ENCODE measurements at regions not wholly inside any gene's neighbourhood (a gene's known extent, or its start where the extent isn't known, plus 50 kb on each side); places are given as distances from the start of the nearest gene placed in this dataset.

DNA sequence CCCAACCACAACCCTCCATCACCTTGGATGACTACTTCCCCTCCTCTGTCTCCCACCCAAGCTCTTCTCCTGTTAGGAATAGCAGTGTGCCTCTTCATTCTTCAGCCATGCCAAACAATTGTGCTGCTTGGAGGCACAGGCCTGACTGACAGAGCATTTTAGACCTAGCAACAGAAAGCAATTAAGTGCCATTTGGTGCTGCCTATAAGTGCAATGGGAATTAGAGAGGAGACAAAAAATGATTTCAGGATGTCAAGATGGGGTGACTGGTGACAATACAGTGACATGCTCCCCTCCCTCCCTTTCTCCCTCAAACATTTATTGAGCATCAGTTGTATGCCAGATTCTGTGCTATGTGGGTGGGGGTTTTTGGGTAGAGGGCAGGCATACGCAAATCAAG lies 322.6 kb upstream of the MOCS1 start (continued):
- TF ChIP-seq MAFF (IDR thresholded peaks at IDR 0.05; ENCODE audit: low read depth, low read length): no peak
- TF ChIP-seq TBX2 (CRISPR knock-in tag; IDR thresholded peaks at IDR 0.05; ENCODE audit: borderline replicate concordance): no peak
- TF ChIP-seq, protein P1, sequence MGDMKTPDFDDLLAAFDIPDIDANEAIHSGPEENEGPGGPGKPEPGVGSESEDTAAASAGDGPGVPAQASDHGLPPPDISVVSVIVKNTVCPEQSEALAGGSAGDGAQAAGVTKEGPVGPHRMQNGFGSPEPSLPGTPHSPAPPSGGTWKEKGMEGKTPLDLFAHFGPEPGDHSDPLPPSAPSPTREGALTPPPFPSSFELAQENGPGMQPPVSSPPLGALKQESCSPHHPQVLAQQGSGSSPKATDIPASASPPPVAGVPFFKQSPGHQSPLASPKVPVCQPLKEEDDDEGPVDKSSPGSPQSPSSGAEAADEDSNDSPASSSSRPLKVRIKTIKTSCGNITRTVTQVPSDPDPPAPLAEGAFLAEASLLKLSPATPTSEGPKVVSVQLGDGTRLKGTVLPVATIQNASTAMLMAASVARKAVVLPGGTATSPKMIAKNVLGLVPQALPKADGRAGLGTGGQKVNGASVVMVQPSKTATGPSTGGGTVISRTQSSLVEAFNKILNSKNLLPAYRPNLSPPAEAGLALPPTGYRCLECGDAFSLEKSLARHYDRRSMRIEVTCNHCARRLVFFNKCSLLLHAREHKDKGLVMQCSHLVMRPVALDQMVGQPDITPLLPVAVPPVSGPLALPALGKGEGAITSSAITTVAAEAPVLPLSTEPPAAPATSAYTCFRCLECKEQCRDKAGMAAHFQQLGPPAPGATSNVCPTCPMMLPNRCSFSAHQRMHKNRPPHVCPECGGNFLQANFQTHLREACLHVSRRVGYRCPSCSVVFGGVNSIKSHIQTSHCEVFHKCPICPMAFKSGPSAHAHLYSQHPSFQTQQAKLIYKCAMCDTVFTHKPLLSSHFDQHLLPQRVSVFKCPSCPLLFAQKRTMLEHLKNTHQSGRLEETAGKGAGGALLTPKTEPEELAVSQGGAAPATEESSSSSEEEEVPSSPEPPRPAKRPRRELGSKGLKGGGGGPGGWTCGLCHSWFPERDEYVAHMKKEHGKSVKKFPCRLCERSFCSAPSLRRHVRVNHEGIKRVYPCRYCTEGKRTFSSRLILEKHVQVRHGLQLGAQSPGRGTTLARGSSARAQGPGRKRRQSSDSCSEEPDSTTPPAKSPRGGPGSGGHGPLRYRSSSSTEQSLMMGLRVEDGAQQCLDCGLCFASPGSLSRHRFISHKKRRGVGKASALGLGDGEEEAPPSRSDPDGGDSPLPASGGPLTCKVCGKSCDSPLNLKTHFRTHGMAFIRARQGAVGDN (CRISPR knock-in tag; IDR thresholded peaks at IDR 0.05): no peak
- TF ChIP-seq GABPA (IDR thresholded peaks at IDR 0.05; ENCODE audit: low read depth, low read length): no peak
- no peak for TF ChIP-seq GABPA (CRISPR knock-in tag; IDR thresholded peaks at IDR 0.05; ENCODE audit: low read depth)
- TF ChIP-seq, protein P2, sequence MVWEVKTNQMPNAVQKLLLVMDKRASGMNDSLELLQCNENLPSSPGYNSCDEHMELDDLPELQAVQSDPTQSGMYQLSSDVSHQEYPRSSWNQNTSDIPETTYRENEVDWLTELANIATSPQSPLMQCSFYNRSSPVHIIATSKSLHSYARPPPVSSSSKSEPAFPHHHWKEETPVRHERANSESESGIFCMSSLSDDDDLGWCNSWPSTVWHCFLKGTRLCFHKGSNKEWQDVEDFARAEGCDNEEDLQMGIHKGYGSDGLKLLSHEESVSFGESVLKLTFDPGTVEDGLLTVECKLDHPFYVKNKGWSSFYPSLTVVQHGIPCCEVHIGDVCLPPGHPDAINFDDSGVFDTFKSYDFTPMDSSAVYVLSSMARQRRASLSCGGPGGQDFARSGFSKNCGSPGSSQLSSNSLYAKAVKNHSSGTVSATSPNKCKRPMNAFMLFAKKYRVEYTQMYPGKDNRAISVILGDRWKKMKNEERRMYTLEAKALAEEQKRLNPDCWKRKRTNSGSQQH (CRISPR knock-in tag; IDR thresholded peaks at IDR 0.05; ENCODE audit: low read depth): no peak
- no peak for TF ChIP-seq ATF7 (IDR thresholded peaks at IDR 0.05)
- TF ChIP-seq ATF7 (CRISPR knock-in tag; IDR thresholded peaks at IDR 0.05): no peak
- TF ChIP-seq ZNF501 (CRISPR knock-in tag; IDR thresholded peaks at IDR 0.05): no peak
- TF ChIP-seq, protein P3, sequence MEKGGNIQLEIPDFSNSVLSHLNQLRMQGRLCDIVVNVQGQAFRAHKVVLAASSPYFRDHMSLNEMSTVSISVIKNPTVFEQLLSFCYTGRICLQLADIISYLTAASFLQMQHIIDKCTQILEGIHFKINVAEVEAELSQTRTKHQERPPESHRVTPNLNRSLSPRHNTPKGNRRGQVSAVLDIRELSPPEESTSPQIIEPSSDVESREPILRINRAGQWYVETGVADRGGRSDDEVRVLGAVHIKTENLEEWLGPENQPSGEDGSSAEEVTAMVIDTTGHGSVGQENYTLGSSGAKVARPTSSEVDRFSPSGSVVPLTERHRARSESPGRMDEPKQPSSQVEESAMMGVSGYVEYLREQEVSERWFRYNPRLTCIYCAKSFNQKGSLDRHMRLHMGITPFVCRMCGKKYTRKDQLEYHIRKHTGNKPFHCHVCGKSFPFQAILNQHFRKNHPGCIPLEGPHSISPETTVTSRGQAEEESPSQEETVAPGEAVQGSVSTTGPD (CRISPR knock-in tag; IDR thresholded peaks at IDR 0.05): no peak
